ENCODE measurements at regions not wholly inside any gene's neighbourhood (a gene's known extent, or its start where the extent isn't known, plus 50 kb on each side); places are given as distances from the start of the nearest gene placed in this dataset.
A peak's percentile ranks its signal among the peaks of the same experiment; 100 is the strongest.

- no peak overlapping the region for H3K4me3 ChIP-seq (replicated peaks; ENCODE audit: low read depth, low read length)
- DNase-seq (ENCODE audit: low read depth) = no peak
- TF ChIP-seq CTCF (IDR thresholded peaks at IDR 0.05; ENCODE audit: low read length, missing control alignments) = no peak
Measured at GRCh38 chr5:118557251-118557661, 431.1 kb downstream of the DTWD2 start.

GRCh38 chr5:118556792-118557191 lies 431.6 kb downstream of the DTWD2 start:
- no peak for TF ChIP-seq CTCF (IDR thresholded peaks at IDR 0.05; ENCODE audit: low read length, missing control alignments)
- no peak overlapping the region for H3K4me3 ChIP-seq (replicated peaks; ENCODE audit: low read depth, low read length)
- DNase-seq (ENCODE audit: low read depth) = no peak

GRCh38 chr5:118555727-118556126 lies 432.6 kb downstream of the DTWD2 start:
- no peak overlapping the region for H3K4me3 ChIP-seq (replicated peaks; ENCODE audit: low read depth, low read length)
- TF ChIP-seq CTCF (IDR thresholded peaks at IDR 0.05; ENCODE audit: low read length, missing control alignments) = no peak
- DNase-seq (ENCODE audit: low read depth) = no peak

GRCh38 chr5:118554981-118555380 lies 433.4 kb downstream of the DTWD2 start:
- H3K4me3 ChIP-seq (replicated peaks; ENCODE audit: low read depth, low read length) = no peak overlapping the region
- TF ChIP-seq CTCF (IDR thresholded peaks at IDR 0.05; ENCODE audit: low read length, missing control alignments) = no peak
- DNase-seq (ENCODE audit: low read depth) = no peak

- TF ChIP-seq CTCF (IDR thresholded peaks at IDR 0.05; ENCODE audit: low read length, missing control alignments) = no peak
- no peak overlapping the region for H3K4me3 ChIP-seq (replicated peaks; ENCODE audit: low read depth, low read length)
- no peak for DNase-seq (ENCODE audit: low read depth)
Measured at GRCh38 chr5:118554241-118554640, 434.1 kb downstream of the DTWD2 start.

GRCh38 chr5:118553662-118554061 lies 434.7 kb downstream of the DTWD2 start:
- TF ChIP-seq CTCF (IDR thresholded peaks at IDR 0.05; ENCODE audit: low read length, missing control alignments) = no peak
- peak; percentile 53 for DNase-seq (ENCODE audit: low read depth)
- no peak overlapping the region for H3K4me3 ChIP-seq (replicated peaks; ENCODE audit: low read depth, low read length)

- no peak for TF ChIP-seq CTCF (IDR thresholded peaks at IDR 0.05; ENCODE audit: low read length, missing control alignments)
- H3K4me3 ChIP-seq (replicated peaks; ENCODE audit: low read depth, low read length) = no peak overlapping the region
- DNase-seq (ENCODE audit: low read depth) = no peak
Measured at GRCh38 chr5:118552731-118553360, 435.5 kb downstream of the DTWD2 start.
